SK-N-SH (cell line): ENCODE measurements at regions not wholly inside any gene's neighbourhood (a gene's known extent, or its start where the extent isn't known, plus 50 kb on each side); places are given as distances from the start of the nearest gene placed in this dataset.

Source experiments
- CTCF ChIA-PET: fragments of 300-600, 350-600 bp; formaldehyde crosslinking; extraction: SDS; loops from one replicate; lab custom pipeline; 2021; lab: Yijun Ruan, JAX
- POLR2A ChIA-PET: fragments of 350-600 bp; sonication (Branson Sonifier 250); formaldehyde crosslinking; extraction: SDS; loops from one replicate; lab custom pipeline; 2020; ENCODE audit warnings: antibody characterized with exemption, inconsistent platforms; lab: Yijun Ruan, JAX
- DNase-seq: peaks from one replicate; pipeline ENCODE4 v3.0.0; 2012
- H2AFZ ChIP-seq: fragments of 200-600 bp; sonication (generic); 2 replicates; pipeline ENCODE4 v1.8.1; 2016; ENCODE audit warnings: antibody characterized with exemption, mild to moderate bottlenecking, low read depth
- H3F3A ChIP-seq: fragments of 200-600 bp; sonication (generic); replicated peaks from 2 replicates; pipeline ENCODE3; 2016; ENCODE audit warnings: antibody characterized with exemption, mild to moderate bottlenecking; ENCODE audit not compliant: insufficient read depth
- H3K27ac ChIP-seq, 2 experiments: fragments of 200-500 bp in 1 of 2; fragments of 200-600 bp in 1 of 2; sonication (Bioruptor generic) in 1 of 2; sonication (generic), shearing (Covaris generic) in 1 of 2; 2 replicates each; pipeline versions ENCODE4 v1.5.1 to v1.6.1; 2014 to 2016; ENCODE audit warnings: low read depth in 2 of 2, inconsistent platforms in 1 of 2, low read length in 1 of 2, mild to moderate bottlenecking in 1 of 2, mixed read lengths in 1 of 2
- H3K27me3 ChIP-seq: fragments of 200-600 bp; sonication (generic), shearing (Covaris generic); 2 replicates; pipeline ENCODE4 v1.6.1; 2016; ENCODE audit warnings: mixed run types; ENCODE audit not compliant: insufficient read depth
- H3K36me3 ChIP-seq, 2 experiments: fragments of 200-500 bp in 1 of 2; fragments of 200-600 bp in 1 of 2; sonication (Bioruptor generic) in 1 of 2; sonication (generic) in 1 of 2; replicated peaks in 1 of 2; 2 replicates each; pipeline versions ENCODE3 to v1.5.1; 2014 to 2016; ENCODE audit warnings: low read length in 1 of 2, mild to moderate bottlenecking in 1 of 2; ENCODE audit not compliant: insufficient read depth in 2 of 2, control insufficient read depth in 1 of 2
- H3K4me1 ChIP-seq, 2 experiments: fragments of 200-500 bp in 1 of 2; fragments of 200-600 bp in 1 of 2; sonication (Bioruptor generic) in 1 of 2; sonication (generic), shearing (Covaris generic) in 1 of 2; 2 replicates each; pipeline versions ENCODE4 v1.5.1 to v1.6.1; 2014 to 2016; ENCODE audit warnings: low read depth in 1 of 2, low read length in 1 of 2, mixed run types in 1 of 2; ENCODE audit not compliant: insufficient read depth in 2 of 2, control insufficient read depth in 1 of 2
- H3K4me2 ChIP-seq: fragments of 200-600 bp; sonication (generic), shearing (Covaris generic); 2 replicates; pipeline ENCODE4 v1.6.1; 2017; ENCODE audit warnings: mixed run types
- H3K4me3 ChIP-seq, 2 experiments: fragments of 200-500 bp in 1 of 2; fragments of 200-600 bp in 1 of 2; sonication (Bioruptor generic) in 1 of 2; sonication (generic), shearing (Covaris generic) in 1 of 2; 2 replicates each; pipeline versions ENCODE4 v1.5.1 to v1.8.1; 2014 to 2016; ENCODE audit warnings: low read depth in 2 of 2, inconsistent platforms in 1 of 2, low read length in 1 of 2, mild to moderate bottlenecking in 1 of 2, mixed read lengths in 1 of 2, moderate library complexity in 1 of 2
- H3K79me2 ChIP-seq: fragments of 200-600 bp; sonication (generic); 2 replicates; pipeline ENCODE4 v1.8.1; 2017; ENCODE audit warnings: mild to moderate bottlenecking; ENCODE audit not compliant: insufficient read depth
- H3K9ac ChIP-seq: fragments of 200-600 bp; sonication (generic); 2 replicates; pipeline ENCODE4 v1.6.1; 2017; ENCODE audit warnings: mixed run types
- H3K9me2 ChIP-seq: fragments of 200-600 bp; sonication (generic); 2 replicates; pipeline ENCODE4 v1.6.1; 2017; ENCODE audit warnings: mixed run types
- H3K9me3 ChIP-seq: fragments of 200-600 bp; sonication (generic); 2 replicates; pipeline ENCODE4 v1.6.1; 2017; ENCODE audit warnings: mixed run types, mild to moderate bottlenecking, moderate library complexity
- H4K20me1 ChIP-seq: fragments of 200-600 bp; sonication (generic); 2 replicates; pipeline ENCODE4 v1.6.1; 2017; ENCODE audit warnings: mild to moderate bottlenecking, mixed run types; ENCODE audit not compliant: insufficient read depth
- EP300 ChIP-seq, 2 experiments: IDR thresholded peaks; 2 replicates each; pipeline versions ENCODE4 v1.4.0 to v1.6.1; 2012; ENCODE audit warnings: borderline replicate concordance in 1 of 2, low read depth in 1 of 2, low read length in 1 of 2
- GATA2 ChIP-seq: sonication (generic); formaldehyde crosslinking; IDR thresholded peaks from 2 replicates; pipeline ENCODE4 v1.5.0; 2020; ENCODE audit warnings: mild to moderate bottlenecking, missing genetic modification reagents
- JUND ChIP-seq: IDR thresholded peaks from 2 replicates; pipeline ENCODE4 v1.4.0; 2012
- MEF2A ChIP-seq: IDR thresholded peaks from 2 replicates; pipeline ENCODE4 v1.4.0; 2012; ENCODE audit warnings: low read depth, borderline replicate concordance
- MXI1 ChIP-seq: IDR thresholded peaks from 2 replicates; pipeline ENCODE4 v1.6.1; 2012; ENCODE audit warnings: mild to moderate bottlenecking, low read depth, low read length, improper control_type of control experiment
- NFIC ChIP-seq: IDR thresholded peaks from 2 replicates; pipeline ENCODE4 v1.4.0; 2012; ENCODE audit warnings: borderline replicate concordance
- RAD21 ChIP-seq: IDR thresholded peaks from 2 replicates; pipeline ENCODE4 v1.6.1; 2012; ENCODE audit warnings: mild to moderate bottlenecking, low read length
- RXRA ChIP-seq: IDR thresholded peaks from 2 replicates; pipeline ENCODE4 v1.4.0; 2012; ENCODE audit warnings: low read depth, mild to moderate bottlenecking, borderline replicate concordance
- TAF1 ChIP-seq: IDR thresholded peaks from 2 replicates; pipeline ENCODE4 v1.6.1; 2012; ENCODE audit warnings: low read depth, mild to moderate bottlenecking, low read length, moderate library complexity, borderline replicate concordance
- TCF12 ChIP-seq: IDR thresholded peaks from 2 replicates; pipeline ENCODE4 v1.4.0; 2012
- TEAD4 ChIP-seq: IDR thresholded peaks from 2 replicates; pipeline ENCODE4 v1.4.0; 2012; ENCODE audit warnings: mild to moderate bottlenecking, borderline replicate concordance; ENCODE audit not compliant: insufficient read depth
- WGBS: methylation state at CpG from one replicate; pipeline ENCODE4 v1.1.6; 2017; ENCODE audit warnings: low lambda C conversion rate; 5-methylcytosine and 5-hydroxymethylcytosine counted together
- TF ChIP-seq, protein P1 (sequence below): IDR thresholded peaks from 2 replicates; pipeline ENCODE4 v1.4.0; 2012; ENCODE audit warnings: low read depth, borderline replicate concordance
- TF ChIP-seq, protein P2 (sequence below): fragments of 150-350 bp; IDR thresholded peaks from 2 replicates; pipeline ENCODE4 v1.6.1; 2017; ENCODE audit warnings: antibody characterized with exemption, low read length, low read depth, borderline replicate concordance
- TF ChIP-seq, protein P3 (sequence below): fragments of 200-600 bp; sonication (generic); IDR thresholded peaks from 2 replicates; pipeline ENCODE4 v1.6.1; 2017; ENCODE audit warnings: antibody characterized with exemption, mild to moderate bottlenecking, moderate library complexity
- TF ChIP-seq, protein P4 (sequence below): IDR thresholded peaks from 2 replicates; pipeline ENCODE4 v1.4.0; 2012; ENCODE audit warnings: low read depth, borderline replicate concordance
- TF ChIP-seq, protein P5 (sequence below): IDR thresholded peaks from 2 replicates; pipeline ENCODE4 v1.6.1; 2012; ENCODE audit warnings: mild to moderate bottlenecking, low read depth, low read length, moderate library complexity

DNA sequence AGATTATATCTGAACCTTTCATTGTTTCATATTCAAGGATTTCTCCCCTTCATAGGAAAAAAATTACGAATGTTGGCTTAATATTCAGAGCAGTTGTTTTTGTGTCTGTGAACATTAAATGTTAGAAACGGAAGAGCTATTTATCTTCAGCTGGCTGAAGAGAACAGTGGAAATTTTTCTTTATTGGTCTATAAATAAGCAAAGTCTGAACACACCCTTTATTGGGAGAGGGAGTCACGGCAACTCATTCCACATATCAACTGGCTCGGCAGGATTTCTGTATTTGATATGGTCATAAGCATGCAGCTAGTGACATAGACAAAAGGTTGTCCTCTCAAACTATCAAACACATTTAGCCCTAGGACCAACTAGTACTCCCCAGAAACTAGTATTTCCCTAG, 468.4 kb upstream of the HNRNPA3 start:
- WGBS, result 63% methylated on average over 4 of the region's 4 CpGs
- POLR2A ChIA-PET, result no interaction called here
- Histone ChIP-seq H3K27me3 (no peaks in the 10 kb centered on the region), H3K9ac (no peak overlapping the region), H3K9me3 (no peaks in the 10 kb centered on the region), H3K4me1 (peaks cover 0 to 9% of the 10 kb centered on the region in 2 experiments; a peak in 3 of 4 replicates), H2AFZ (no peak overlapping the region), H3K79me2 (no peaks in the 10 kb centered on the region), H3K4me3 (no peak overlapping the region), H3K9me2 (no peaks in the 10 kb centered on the region), H3K36me3 (no peaks in the 10 kb centered on the region), H4K20me1 (no peaks in the 10 kb centered on the region), H3K4me2 (no peak overlapping the region), H3F3A (no peaks in the 10 kb centered on the region), H3K27ac (no peak overlapping the region)
- CTCF ChIA-PET, result interaction anchor here (0.6 to 1.8 kb wide), 3 partner anchors 18 to 617 kb away, joined by 3 to 7 read pairs (median 5); no protein-coding TSS in a partner anchor
- no peak for TF ChIP-seq EP300 (IDR thresholded peaks at IDR 0.05; ENCODE audit: borderline replicate concordance in 1 of 2, low read depth in 1 of 2, low read length in 1 of 2)
- TF ChIP-seq, protein P1, sequence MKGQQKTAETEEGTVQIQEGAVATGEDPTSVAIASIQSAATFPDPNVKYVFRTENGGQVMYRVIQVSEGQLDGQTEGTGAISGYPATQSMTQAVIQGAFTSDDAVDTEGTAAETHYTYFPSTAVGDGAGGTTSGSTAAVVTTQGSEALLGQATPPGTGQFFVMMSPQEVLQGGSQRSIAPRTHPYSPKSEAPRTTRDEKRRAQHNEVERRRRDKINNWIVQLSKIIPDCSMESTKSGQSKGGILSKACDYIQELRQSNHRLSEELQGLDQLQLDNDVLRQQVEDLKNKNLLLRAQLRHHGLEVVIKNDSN, result no peak
- no peak for TF ChIP-seq JUND
- TF ChIP-seq MXI1, result no peak
- DNase-seq, result no peak

DNA sequence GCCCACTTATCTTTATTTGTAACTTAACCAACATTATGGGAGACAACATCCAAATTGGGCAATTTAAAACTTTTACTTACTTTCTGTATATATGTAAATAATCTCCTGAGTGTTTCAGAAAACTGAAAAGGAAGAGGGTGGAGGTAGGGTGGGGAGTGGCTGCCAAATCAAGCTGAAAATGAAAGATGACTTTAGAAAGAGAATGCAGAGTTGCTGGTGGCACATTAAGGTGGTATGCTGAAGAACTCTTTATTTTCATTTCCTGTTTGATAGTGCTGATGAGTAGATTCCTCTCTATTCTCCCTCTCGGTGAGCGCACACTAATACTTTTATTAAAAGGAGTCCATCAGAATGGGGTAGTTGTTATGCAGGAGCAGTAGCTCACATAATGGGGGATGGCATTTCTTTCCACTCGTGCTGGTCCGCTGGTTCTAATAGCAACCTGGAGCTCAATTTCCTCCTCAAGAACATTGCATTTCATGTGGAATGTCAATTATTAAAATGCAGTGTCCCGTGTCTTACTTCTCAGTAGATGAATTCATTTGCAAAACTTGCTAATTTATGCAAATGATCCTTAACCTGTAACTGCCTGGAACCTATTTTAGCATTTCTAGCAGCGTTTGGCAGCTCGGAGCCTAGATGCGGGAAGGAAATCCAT, 466.9 kb upstream of the HNRNPA3 start:
- no peak overlapping the region for H3K4me2 ChIP-seq
- DNase-seq, result no peak
- peaks cover 0 to 12% of the 10 kb centered on the region in 2 experiments; a peak in 3 of 4 replicates for H3K4me1 ChIP-seq
- no peaks in the 10 kb centered on the region for H3K79me2 ChIP-seq
- CTCF ChIA-PET, result interaction anchor here (0.7 to 1.0 kb wide), 2 partner anchors 92 to 585 kb away, joined by 3 read pairs; no protein-coding TSS in a partner anchor
- no peak overlapping the region for H3K4me3 ChIP-seq
- no peaks in the 10 kb centered on the region for H4K20me1 ChIP-seq
- H3F3A ChIP-seq, result no peaks in the 10 kb centered on the region
- H3K27me3 ChIP-seq, result no peaks in the 10 kb centered on the region
- H3K27ac ChIP-seq, result no peak overlapping the region
- POLR2A ChIA-PET, result no interaction called here
- H3K9me2 ChIP-seq, result no peaks in the 10 kb centered on the region
- no peaks in the 10 kb centered on the region for H3K36me3 ChIP-seq
- WGBS, result 85% methylated on average over 8 of the region's 8 CpGs
- no peak overlapping the region for H2AFZ ChIP-seq
- H3K9me3 ChIP-seq, result no peaks in the 10 kb centered on the region
- no peak overlapping the region for H3K9ac ChIP-seq
- TF ChIP-seq, protein P1, result no peak
- TF ChIP-seq, protein P2, sequence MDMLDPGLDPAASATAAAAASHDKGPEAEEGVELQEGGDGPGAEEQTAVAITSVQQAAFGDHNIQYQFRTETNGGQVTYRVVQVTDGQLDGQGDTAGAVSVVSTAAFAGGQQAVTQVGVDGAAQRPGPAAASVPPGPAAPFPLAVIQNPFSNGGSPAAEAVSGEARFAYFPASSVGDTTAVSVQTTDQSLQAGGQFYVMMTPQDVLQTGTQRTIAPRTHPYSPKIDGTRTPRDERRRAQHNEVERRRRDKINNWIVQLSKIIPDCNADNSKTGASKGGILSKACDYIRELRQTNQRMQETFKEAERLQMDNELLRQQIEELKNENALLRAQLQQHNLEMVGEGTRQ, result no peak
- TF ChIP-seq RAD21 (no peak), TEAD4 (no peak), NFIC (no peak), MEF2A (no peak), TAF1 (no peak), TCF12 (no peak), RXRA (no peak), GATA2 (no peak)
- TF ChIP-seq, protein P3, sequence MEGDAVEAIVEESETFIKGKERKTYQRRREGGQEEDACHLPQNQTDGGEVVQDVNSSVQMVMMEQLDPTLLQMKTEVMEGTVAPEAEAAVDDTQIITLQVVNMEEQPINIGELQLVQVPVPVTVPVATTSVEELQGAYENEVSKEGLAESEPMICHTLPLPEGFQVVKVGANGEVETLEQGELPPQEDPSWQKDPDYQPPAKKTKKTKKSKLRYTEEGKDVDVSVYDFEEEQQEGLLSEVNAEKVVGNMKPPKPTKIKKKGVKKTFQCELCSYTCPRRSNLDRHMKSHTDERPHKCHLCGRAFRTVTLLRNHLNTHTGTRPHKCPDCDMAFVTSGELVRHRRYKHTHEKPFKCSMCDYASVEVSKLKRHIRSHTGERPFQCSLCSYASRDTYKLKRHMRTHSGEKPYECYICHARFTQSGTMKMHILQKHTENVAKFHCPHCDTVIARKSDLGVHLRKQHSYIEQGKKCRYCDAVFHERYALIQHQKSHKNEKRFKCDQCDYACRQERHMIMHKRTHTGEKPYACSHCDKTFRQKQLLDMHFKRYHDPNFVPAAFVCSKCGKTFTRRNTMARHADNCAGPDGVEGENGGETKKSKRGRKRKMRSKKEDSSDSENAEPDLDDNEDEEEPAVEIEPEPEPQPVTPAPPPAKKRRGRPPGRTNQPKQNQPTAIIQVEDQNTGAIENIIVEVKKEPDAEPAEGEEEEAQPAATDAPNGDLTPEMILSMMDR, result no peak
- TF ChIP-seq, protein P4, sequence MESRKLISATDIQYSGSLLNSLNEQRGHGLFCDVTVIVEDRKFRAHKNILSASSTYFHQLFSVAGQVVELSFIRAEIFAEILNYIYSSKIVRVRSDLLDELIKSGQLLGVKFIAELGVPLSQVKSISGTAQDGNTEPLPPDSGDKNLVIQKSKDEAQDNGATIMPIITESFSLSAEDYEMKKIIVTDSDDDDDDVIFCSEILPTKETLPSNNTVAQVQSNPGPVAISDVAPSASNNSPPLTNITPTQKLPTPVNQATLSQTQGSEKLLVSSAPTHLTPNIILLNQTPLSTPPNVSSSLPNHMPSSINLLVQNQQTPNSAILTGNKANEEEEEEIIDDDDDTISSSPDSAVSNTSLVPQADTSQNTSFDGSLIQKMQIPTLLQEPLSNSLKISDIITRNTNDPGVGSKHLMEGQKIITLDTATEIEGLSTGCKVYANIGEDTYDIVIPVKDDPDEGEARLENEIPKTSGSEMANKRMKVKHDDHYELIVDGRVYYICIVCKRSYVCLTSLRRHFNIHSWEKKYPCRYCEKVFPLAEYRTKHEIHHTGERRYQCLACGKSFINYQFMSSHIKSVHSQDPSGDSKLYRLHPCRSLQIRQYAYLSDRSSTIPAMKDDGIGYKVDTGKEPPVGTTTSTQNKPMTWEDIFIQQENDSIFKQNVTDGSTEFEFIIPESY, result no peak
- TF ChIP-seq, protein P5, sequence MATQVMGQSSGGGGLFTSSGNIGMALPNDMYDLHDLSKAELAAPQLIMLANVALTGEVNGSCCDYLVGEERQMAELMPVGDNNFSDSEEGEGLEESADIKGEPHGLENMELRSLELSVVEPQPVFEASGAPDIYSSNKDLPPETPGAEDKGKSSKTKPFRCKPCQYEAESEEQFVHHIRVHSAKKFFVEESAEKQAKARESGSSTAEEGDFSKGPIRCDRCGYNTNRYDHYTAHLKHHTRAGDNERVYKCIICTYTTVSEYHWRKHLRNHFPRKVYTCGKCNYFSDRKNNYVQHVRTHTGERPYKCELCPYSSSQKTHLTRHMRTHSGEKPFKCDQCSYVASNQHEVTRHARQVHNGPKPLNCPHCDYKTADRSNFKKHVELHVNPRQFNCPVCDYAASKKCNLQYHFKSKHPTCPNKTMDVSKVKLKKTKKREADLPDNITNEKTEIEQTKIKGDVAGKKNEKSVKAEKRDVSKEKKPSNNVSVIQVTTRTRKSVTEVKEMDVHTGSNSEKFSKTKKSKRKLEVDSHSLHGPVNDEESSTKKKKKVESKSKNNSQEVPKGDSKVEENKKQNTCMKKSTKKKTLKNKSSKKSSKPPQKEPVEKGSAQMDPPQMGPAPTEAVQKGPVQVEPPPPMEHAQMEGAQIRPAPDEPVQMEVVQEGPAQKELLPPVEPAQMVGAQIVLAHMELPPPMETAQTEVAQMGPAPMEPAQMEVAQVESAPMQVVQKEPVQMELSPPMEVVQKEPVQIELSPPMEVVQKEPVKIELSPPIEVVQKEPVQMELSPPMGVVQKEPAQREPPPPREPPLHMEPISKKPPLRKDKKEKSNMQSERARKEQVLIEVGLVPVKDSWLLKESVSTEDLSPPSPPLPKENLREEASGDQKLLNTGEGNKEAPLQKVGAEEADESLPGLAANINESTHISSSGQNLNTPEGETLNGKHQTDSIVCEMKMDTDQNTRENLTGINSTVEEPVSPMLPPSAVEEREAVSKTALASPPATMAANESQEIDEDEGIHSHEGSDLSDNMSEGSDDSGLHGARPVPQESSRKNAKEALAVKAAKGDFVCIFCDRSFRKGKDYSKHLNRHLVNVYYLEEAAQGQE, result no peak
